NCI-H2171 treated with DMSO at 0.1 percent for 48 hours (cell line): ENCODE measurements at regions not wholly inside any gene's neighbourhood (a gene's known extent, or its start where the extent isn't known, plus 50 kb on each side); places are given as distances from the start of the nearest gene placed in this dataset.
"Not testable (repeated sequence)": the region's sequence is repeated elsewhere in the genome, so short reads cannot be mapped to it uniquely, and the experiment has no call there.

Source experiments
- DNase-seq: peaks from one replicate; lab custom pipeline; 2025; lab: John Stamatoyannopoulos, UW

GRCh38 chr18:64854112-64854511, 705.2 kb upstream of the LINC00305 start:
- no peak for DNase-seq

- no peak for DNase-seq
Measured at GRCh38 chr18:64852281-64852680, 703.4 kb upstream of the LINC00305 start.

GRCh38 chr18:64851726-64852125, 702.8 kb upstream of the LINC00305 start:
- no peak for DNase-seq

GRCh38 chr18:64850791-64851190, 701.9 kb upstream of the LINC00305 start:
- DNase-seq: no peak

GRCh38 chr18:64840911-64841701, 692.2 kb upstream of the LINC00305 start:
- DNase-seq: no peak

GRCh38 chr18:64810354-64810753, 661.5 kb upstream of the LINC00305 start:
- DNase-seq: no peak

GRCh38 chr18:64809801-64810200, 660.9 kb upstream of the LINC00305 start:
- no peak for DNase-seq

GRCh38 chr18:64807560-64807959, 658.7 kb upstream of the LINC00305 start:
- peak; percentile 94 for DNase-seq

- no peak for DNase-seq
Measured at GRCh38 chr18:64806691-64807090, 657.8 kb upstream of the LINC00305 start.

- no peak for DNase-seq
Measured at GRCh38 chr18:64806232-64806631, 657.3 kb upstream of the LINC00305 start.

- DNase-seq: no peak
Measured at GRCh38 chr18:64803471-64803870, 654.6 kb upstream of the LINC00305 start.

GRCh38 chr18:64800151-64800550, 651.3 kb upstream of the LINC00305 start:
- no peak for DNase-seq

- no peak for DNase-seq
Measured at GRCh38 chr18:64799376-64799775, 650.5 kb upstream of the LINC00305 start.

- DNase-seq: no peak
Measured at GRCh38 chr18:64791236-64791635, 642.3 kb upstream of the LINC00305 start.

- DNase-seq: no peak
Measured at GRCh38 chr18:64785686-64786085, 636.8 kb upstream of the LINC00305 start.

GRCh38 chr18:64777556-64777955, 628.7 kb upstream of the LINC00305 start:
- DNase-seq: no peak

GRCh38 chr18:64765908-64766307, 617.0 kb upstream of the LINC00305 start:
- no peak for DNase-seq

- no peak for DNase-seq
Measured at GRCh38 chr18:64752707-64753106, 603.8 kb upstream of the LINC00305 start.

- no peak for DNase-seq
Measured at GRCh38 chr18:64749884-64750283, 601.0 kb upstream of the LINC00305 start.

- peak; percentile 8 for DNase-seq
Measured at GRCh38 chr18:64747803-64748202, 598.9 kb upstream of the LINC00305 start.

- no peak for DNase-seq
Measured at GRCh38 chr18:64742898-64743297, 594.0 kb upstream of the LINC00305 start.

- no peak for DNase-seq
Measured at GRCh38 chr18:64734063-64734462, 585.2 kb upstream of the LINC00305 start.

- DNase-seq: not testable (repeated sequence)
Measured at GRCh38 chr18:64725657-64726056, 576.8 kb upstream of the LINC00305 start.
